GM18505 (cell line): ENCODE measurements at regions not wholly inside any gene's neighbourhood (a gene's known extent, or its start where the extent isn't known, plus 50 kb on each side); places are given as distances from the start of the nearest gene placed in this dataset.

Experiments
- ATAC-seq: cut with Tn5 transposase; IDR thresholded peaks from one replicate; pipeline ENCODE4 v1.9.1; 2021; ENCODE audit not compliant: unreplicated experiment
- POLR2A ChIP-seq: IDR thresholded peaks from 4 replicates; pipeline ENCODE4 v1.6.1; 2011; ENCODE audit warnings: borderline replicate concordance; ENCODE audit not compliant: insufficient read depth, insufficient read length; ENCODE audit errors: extremely low read depth

DNA sequence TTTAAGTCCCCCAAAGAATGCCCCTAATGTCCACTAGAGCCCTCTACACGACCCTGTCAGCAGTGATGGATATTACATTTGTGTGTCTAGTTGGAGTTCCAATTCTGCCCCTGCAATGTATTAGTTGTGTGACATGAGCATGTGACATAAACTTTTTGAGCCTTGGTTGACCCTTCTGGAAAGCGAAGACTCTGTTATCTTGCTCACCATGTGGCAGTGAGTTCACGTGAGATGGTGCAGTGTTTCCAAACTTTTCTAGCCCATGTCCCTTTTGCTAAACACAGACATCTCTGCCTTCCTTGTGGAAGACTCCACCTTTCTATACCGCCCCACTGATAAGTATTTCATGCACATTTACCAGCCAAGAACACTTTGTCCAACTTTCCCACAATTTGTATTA is 87.0 kb upstream of the BOD1 start:
- TF ChIP-seq POLR2A = no peak
- no peak for ATAC-seq

DNA sequence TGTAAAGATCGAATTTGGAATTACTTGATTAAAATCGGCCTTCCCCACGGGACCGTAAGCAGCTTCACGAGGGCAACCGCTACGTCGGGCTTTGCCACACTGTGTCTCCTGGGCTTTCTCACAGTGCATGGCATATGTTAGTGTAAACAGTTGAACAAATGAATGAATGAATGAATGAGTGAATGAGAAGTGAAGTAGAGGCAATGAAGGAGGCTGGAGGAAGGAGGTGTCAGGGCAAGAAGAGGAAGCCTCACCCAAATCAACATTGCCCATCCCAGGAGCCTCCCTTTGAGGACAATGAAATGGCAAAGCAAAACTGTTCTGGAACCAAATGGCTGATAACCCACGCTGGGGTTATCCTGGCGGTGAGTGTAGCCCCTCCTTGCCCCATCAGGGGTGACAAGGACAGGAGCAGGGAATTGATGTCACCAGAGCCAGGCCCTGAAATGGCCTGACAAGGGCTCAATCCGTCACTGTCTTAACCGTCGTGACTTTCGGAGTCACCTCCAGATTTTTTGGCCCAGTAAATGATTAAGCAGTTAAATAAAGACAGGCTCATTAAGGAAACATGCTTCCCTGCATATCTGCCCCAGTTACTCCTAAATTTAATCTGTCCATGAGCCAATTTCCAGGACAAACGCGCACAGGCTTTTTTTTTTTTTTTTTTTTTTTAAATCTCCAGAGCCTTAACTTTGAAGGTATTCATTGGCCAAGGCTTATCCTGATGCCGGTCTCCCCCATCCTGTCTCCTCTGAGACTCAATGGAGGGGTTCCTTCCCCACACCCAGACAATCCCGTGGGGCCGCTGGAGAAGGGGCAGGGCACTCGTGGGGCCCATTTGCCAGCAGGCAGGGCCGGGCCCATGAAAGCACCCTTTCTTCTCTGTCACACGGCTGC is 88.4 kb upstream of the BOD1 start:
- no peak for TF ChIP-seq POLR2A
- no peak for ATAC-seq

DNA sequence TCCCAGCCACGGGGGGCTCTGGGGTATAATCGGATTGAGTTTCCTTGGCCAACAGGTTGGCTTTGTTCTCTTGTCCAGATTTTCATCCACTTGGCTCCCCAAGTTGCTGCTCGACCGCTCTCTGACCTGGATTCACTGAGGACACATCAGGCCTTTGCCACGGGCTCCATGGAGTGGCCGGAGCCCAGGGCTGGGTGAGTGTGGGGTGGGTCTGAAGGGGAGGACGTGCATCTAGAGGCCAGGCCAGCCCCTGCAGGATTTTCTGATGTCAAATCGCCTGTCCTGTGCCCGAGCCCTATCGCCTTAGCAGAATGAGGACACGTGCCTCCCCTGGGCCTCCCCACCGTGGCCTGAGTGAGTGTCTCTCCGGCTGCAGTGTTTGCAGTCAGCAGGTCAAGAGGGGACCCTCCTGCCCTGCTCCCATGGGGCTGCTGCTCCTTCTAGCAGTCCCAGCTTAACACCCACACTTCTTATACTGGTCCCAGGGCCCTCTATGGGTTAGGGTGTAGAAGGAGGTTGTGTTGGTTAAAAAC is 89.1 kb upstream of the BOD1 start:
- no peak for ATAC-seq
- TF ChIP-seq POLR2A = no peak

DNA sequence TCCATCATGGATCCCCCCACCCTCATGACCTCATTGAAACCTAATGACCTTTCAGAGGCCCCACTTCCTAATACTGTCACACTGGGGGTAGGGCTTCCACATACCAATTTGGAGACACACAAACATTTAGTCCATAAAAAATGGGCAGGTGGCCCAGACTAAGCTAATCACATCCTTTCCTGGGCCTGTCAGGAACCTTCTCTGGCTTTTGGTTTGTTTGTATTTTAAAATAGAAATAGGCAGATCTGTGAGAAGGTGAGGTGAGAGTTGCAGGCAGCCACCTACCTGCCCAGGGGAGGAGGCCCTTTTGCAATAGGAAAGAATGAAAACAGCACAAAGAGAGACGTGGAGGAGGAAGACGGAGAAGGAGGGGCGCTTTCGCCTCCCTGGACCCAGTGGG is 90.2 kb upstream of the BOD1 start:
- no peak for ATAC-seq
- no peak for TF ChIP-seq POLR2A

DNA sequence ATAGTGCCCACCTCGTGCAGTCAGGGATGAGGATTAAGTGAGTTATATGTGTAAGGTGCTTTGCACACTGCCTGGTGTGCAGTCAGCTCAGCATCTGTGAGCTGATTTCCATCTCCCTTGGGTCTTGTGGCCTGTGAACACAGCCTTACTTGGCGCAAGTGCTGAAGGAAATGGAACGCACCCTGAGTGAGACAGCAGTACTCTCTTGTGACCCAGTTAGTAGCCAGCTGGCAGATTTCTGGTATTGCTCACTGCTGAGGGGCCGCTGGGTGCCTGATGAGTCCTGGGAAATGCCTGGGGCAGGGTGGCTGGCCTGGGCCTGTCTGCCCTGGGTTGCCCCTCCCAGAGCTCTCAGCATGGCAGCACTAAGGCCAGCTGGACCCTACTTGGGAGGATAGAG is 90.9 kb upstream of the BOD1 start:
- no peak for ATAC-seq
- TF ChIP-seq POLR2A = no peak

DNA sequence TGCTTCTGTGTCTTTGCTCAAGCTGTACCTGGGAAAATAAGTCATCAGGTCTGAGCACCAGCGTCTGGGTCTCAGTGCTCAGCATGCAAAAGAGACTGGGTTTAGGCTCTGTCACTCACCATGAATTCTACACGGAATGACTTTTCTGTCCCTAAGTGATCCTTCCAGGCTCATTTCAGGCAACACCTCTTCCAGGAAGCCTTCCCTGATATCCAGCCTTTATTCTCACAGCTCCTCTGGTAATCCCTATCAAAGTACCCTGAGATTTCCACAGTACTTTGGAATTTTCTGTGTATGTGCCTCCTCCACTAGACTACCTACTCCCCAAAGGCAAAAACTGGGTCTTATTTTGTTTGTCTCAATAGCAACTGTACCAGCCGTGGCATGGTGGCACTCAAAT is 92.7 kb upstream of the BOD1 start:
- no peak for TF ChIP-seq POLR2A
- no peak for ATAC-seq

DNA sequence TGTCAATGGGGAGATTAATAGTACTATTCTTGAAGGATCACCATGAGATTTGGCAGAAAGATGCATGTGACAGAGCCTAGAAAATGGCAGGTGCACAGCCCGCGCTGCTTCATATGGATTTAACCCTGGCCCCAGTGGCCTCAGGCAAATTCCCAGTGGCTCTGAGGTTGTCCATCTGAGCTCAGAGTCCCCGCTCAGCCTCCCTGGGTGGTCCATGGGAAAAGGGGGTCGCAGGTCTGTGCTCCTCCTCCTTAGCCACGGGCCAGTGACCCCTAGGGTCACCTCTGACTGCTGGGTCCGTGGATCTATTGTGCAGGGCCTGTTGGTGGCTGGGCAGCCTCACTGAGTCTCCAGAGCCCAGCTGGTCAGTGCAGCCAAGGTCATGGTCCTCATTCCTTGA is 93.3 kb upstream of the BOD1 start:
- no peak for TF ChIP-seq POLR2A
- ATAC-seq = no peak

DNA sequence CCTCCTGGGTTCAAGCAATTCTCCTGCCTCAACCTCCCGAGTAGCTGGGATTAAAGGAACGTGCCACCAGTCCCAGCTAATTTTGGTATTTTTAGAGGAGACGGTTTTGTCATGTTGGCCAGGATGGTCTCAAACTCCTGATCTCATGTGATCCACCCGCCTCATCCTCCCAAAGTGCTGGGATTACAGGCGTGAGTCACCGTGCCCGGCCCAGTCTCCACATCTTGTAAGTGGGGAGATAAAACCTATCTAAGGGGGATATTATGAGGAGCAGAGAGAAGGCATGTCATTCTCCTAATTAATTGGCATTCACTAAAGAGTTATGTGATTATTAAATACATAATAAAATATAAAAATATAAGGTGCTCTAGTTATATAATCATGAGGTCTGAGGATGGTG is 94.1 kb upstream of the BOD1 start:
- no peak for TF ChIP-seq POLR2A
- ATAC-seq = no peak

DNA sequence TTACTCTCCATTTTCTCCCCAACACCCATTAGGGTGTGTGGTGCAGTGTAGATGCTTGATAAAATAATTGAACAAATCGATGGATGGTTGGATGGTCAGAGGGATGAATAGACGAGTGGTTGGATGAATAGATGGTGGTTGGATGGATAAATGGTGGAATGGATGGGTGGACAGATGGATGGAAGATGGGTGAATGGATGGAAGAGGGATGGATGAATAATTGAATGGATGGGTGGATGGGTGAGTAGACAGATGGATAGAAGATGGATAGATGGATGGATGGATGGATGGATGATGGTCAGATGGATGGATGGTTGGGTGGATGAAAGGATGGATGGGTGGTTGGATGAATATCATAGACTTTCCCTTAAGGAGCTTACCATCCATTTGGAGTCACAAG is 95.0 kb upstream of the BOD1 start:
- TF ChIP-seq POLR2A = no peak
- no peak for ATAC-seq

DNA sequence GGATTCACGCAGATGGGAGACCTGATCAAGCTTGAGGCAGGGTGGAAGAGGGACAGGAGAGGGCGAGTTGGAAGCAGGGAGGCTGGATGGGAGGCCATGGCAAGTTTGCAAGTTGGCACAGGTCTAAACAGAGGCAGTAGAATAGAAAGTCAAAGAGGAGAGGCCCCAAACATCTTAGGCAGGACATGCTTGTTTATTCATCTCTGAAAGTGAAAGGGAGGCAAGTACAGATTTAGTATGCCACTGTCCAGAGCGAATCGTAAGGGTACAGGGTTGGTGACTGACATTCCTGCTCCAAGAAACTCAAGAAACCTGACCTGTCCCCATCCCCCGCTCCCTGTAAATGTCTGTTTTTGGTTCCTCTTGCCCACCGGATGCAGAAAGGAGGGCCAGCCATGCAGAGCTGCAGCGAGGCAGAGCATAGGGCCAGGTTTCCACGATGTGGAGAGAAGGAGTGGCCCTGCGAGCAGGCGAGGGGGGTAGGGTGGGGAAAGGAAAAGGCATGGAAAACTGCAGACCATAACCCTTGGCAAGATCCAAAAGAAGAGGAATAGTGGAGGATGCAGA is 96.2 kb upstream of the BOD1 start:
- no peak for ATAC-seq
- TF ChIP-seq POLR2A = no peak

DNA sequence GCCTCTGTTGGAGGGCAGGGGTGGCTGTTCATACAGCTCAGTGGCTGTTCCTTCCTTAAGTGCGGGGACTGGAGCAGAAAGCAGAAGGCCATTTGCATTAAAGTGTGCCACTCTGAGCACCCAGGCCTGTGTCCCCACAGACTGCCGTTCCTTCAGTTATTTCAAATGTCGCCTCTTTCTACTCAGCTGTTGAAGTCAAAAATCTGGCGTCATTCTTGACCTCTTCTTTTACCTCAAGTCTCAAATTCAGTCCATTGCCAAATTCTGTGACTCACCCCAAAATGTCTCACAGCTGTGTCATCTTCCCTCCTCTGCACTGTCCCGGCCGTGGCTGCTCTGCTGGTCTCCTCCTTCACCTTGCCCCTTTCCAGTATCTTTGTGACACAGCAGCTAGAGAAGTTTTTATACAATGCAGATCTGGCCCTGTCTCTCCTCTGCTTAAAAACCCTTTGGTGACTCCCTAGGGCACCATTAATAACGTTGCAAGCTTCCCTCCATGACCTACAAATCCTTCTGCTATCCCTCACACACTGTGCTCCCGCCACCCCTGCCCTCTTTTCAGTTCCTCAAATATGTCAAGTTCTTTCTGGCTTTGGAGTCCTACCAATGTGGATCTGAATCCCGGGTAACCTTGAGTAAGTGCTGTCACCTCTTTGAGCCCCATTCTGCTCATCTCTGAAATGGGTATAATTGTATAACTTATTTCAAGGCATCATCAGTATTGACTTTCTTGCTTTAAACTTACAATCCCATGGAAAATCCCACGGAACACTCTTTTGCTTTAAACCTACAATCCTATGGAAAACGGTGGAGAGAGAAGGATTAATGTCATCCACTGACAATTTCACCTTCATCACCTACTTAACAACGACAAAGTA is 98.3 kb upstream of the BOD1 start:
- ATAC-seq = no peak
- TF ChIP-seq POLR2A = no peak

DNA sequence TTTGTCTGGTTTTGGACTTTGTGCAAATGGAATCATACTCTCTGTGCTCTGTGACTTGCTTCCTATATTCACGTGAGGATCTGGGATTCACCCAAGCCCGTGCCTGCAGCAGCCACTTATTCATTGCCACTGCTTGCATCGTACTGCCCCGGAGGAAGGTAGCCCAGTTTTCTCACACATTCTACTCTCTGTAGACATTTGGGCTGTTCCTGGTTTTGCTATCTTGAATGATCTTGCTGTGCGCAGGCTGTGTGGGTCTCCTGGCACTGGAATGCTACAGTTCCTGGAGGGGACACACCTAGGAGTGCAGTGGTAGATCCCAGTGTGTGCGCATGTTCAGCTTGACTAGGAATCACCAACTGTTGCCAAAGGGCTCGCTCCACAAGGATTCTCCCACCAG is 99.2 kb upstream of the BOD1 start:
- ATAC-seq = no peak
- TF ChIP-seq POLR2A = no peak

DNA sequence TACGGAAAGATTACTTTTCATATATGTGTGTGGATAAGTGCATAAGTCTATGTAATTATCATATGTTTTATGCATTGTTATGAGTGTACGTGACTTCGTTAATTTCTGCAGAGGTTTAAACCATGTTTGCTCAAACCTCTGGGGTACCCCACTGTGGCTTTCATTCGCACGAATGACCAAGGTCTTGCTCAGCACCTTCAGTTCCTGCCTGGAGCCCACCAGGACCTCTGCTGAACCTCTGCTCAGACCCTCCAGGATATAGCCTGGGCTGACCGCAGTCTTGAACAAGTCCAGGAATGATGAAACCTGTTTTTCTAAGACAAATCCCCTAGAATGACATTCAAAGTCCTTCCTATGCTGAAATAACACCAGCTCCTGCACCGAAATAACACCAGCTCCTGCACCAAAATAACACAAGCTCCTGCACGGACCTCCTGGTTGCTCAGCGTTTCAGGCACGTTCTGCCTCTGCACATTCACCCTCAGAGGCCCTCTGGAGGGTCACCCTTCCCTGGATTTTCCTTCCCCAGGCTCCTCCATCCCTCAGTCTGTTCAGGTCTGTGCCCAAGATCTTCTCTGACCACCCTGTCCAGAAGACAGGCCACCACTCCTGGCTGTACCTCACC is 99.7 kb upstream of the BOD1 start:
- no peak for TF ChIP-seq POLR2A
- ATAC-seq = no peak
